WTC11 (cell line): ENCODE measurements at regions not wholly inside any gene's neighbourhood (a gene's known extent, or its start where the extent isn't known, plus 50 kb on each side); places are given as distances from the start of the nearest gene placed in this dataset.

Experiments used
- ATAC-seq: fragments of 200-7000 bp; cut with Tn5 transposase; 2 replicates; pipeline ENCODE4 v1.10.0; 2021; ENCODE audit warnings: mild to moderate bottlenecking, moderate library complexity
- CTCF ChIA-PET: fragments of 300-600 bp; sonication (Branson Sonifier 250); formaldehyde crosslinking; loops from one replicate; lab custom pipeline; 2021; ENCODE audit warnings: antibody characterized with exemption; lab: Charles Lee
- POLR2A ChIA-PET: fragments of 350-600 bp; sonication (Branson Sonifier 250); formaldehyde crosslinking; loops from one replicate; lab custom pipeline; 2021; ENCODE audit warnings: antibody characterized with exemption; lab: Charles Lee
- DNase-seq: peaks from one replicate; pipeline ENCODE4 v3.0.0; 2021; ENCODE audit warnings: low spot score
- H3K27ac Mint-ChIP-seq: 2 replicates; pipeline ENCODE4 v1.8.0; 2021; ENCODE audit warnings: mixed read lengths
- H3K27me3 Mint-ChIP-seq: 2 replicates; pipeline ENCODE4 v1.8.0; 2021; ENCODE audit warnings: low read depth, mild to moderate bottlenecking, moderate library complexity, mixed read lengths
- H3K36me3 Mint-ChIP-seq: 2 replicates; pipeline ENCODE4 v1.8.0; 2021; ENCODE audit warnings: mixed read lengths
- H3K4me1 Mint-ChIP-seq: 2 replicates; pipeline ENCODE4 v1.8.0; 2022; ENCODE audit warnings: mixed read lengths
- H3K4me3 Mint-ChIP-seq: 2 replicates; pipeline ENCODE4 v1.8.0; 2021; ENCODE audit warnings: mild to moderate bottlenecking, moderate library complexity, mixed read lengths
- H3K9me3 Mint-ChIP-seq: 2 replicates; pipeline ENCODE4 v1.8.0; 2021; ENCODE audit warnings: mixed read lengths
- AFF4 ChIP-seq: sonication (generic); formaldehyde crosslinking; IDR thresholded peaks from 2 replicates; pipeline ENCODE4 v1.8.1; 2023; ENCODE audit warnings: mild to moderate bottlenecking, missing genetic modification reagents, borderline replicate concordance
- ARID4B ChIP-seq: sonication (generic); formaldehyde crosslinking; IDR thresholded peaks from 2 replicates; pipeline ENCODE4 v1.8.0; 2023; ENCODE audit warnings: missing genetic modification reagents, mild to moderate bottlenecking, borderline replicate concordance
- ATF2 ChIP-seq: sonication (generic); formaldehyde crosslinking; IDR thresholded peaks from 2 replicates; pipeline ENCODE4 v1.8.1; 2022; ENCODE audit warnings: low read depth, missing genetic modification reagents, borderline replicate concordance
- ATF6 ChIP-seq: sonication (generic); formaldehyde crosslinking; IDR thresholded peaks from 2 replicates; pipeline ENCODE4 v1.8.1; 2023; ENCODE audit warnings: mild to moderate bottlenecking, missing genetic modification reagents
- ELF4 ChIP-seq: sonication (generic); formaldehyde crosslinking; IDR thresholded peaks from 2 replicates; pipeline ENCODE4 v1.8.1; 2022; ENCODE audit warnings: low read depth, mild to moderate bottlenecking, moderate library complexity, missing genetic modification reagents
- ESRRA ChIP-seq: sonication (generic); formaldehyde crosslinking; IDR thresholded peaks from 2 replicates; pipeline ENCODE4 v1.8.1; 2022; ENCODE audit warnings: mild to moderate bottlenecking, missing genetic modification reagents, borderline replicate concordance
- JUN ChIP-seq: sonication (generic); formaldehyde crosslinking; IDR thresholded peaks from 2 replicates; pipeline ENCODE4 v1.8.0; 2023; ENCODE audit warnings: mild to moderate bottlenecking, missing genetic modification reagents
- MYBL2 ChIP-seq: sonication (generic); formaldehyde crosslinking; IDR thresholded peaks from 2 replicates; pipeline ENCODE4 v1.8.1; 2023; ENCODE audit warnings: mild to moderate bottlenecking, moderate library complexity, missing genetic modification reagents
- NR2C2 ChIP-seq: sonication (generic); formaldehyde crosslinking; IDR thresholded peaks from 2 replicates; pipeline ENCODE4 v1.8.0; 2022; ENCODE audit warnings: mild to moderate bottlenecking, missing genetic modification reagents
- OVOL2 ChIP-seq: fragments of 250-450 bp; sonication (Bioruptor Pico); IDR thresholded peaks from 2 replicates; pipeline ENCODE4 v1.9.0; 2021; ENCODE audit warnings: mild to moderate bottlenecking, borderline replicate concordance
- PRRX2 ChIP-seq: fragments of 250-450 bp; sonication (Bioruptor Pico); IDR thresholded peaks from 2 replicates; pipeline ENCODE4 v1.8.0; 2021; ENCODE audit warnings: mild to moderate bottlenecking
- TEAD4 ChIP-seq: sonication (generic); formaldehyde crosslinking; IDR thresholded peaks from 2 replicates; pipeline ENCODE4 v1.8.0; 2022; ENCODE audit warnings: mild to moderate bottlenecking, missing genetic modification reagents
- ZBTB21 ChIP-seq: sonication (generic); formaldehyde crosslinking; IDR thresholded peaks from 2 replicates; pipeline ENCODE4 v1.8.1; 2023; ENCODE audit warnings: mild to moderate bottlenecking, missing genetic modification reagents, borderline replicate concordance
- ZBTB43 ChIP-seq: sonication (generic); formaldehyde crosslinking; IDR thresholded peaks from 2 replicates; pipeline ENCODE4 v1.8.1; 2023; ENCODE audit warnings: mild to moderate bottlenecking, missing genetic modification reagents
- ZNF281 ChIP-seq: sonication (generic); formaldehyde crosslinking; IDR thresholded peaks from 2 replicates; pipeline ENCODE4 v1.8.0; 2023; ENCODE audit warnings: mild to moderate bottlenecking, missing genetic modification reagents

- Mint-ChIP-seq H3K4me3 (no peak overlapping the region), H3K9me3 (no peaks in the 10 kb centered on the region), H3K4me1 (peaks cover 16% of the 10 kb centered on the region), H3K36me3 (no peaks in the 10 kb centered on the region), H3K27ac (no peak overlapping the region), H3K27me3 (no peaks in the 10 kb centered on the region)
- no peak for TF ChIP-seq ZNF281 (CRISPR knock-in tag)
- TF ChIP-seq ATF2: no peak
- no peak for TF ChIP-seq TEAD4 (CRISPR knock-in tag)
- no peak for TF ChIP-seq NR2C2
- TF ChIP-seq PRRX2 (CRISPR knock-in tag): no peak
- POLR2A ChIA-PET: interaction anchor here (1.7 kb wide), 1 partner anchor 9 kb away, joined by 3 read pairs; no protein-coding TSS in a partner anchor
- DNase-seq (no peak), ATAC-seq (no peak)
- CTCF ChIA-PET: no interaction called here
Observed at GRCh38 chr6:16846399-16846778, 85.1 kb upstream of the ATXN1 start.

GRCh38 chr6:16844183-16844582, 82.9 kb upstream of the ATXN1 start:
- POLR2A ChIA-PET: interaction anchor here (0.6 kb wide), 1 partner anchor 71 kb away, joined by 3 read pairs; no protein-coding TSS in a partner anchor
- Mint-ChIP-seq H3K27ac (no peak overlapping the region), H3K9me3 (no peaks in the 10 kb centered on the region), H3K4me3 (no peak overlapping the region), H3K36me3 (no peaks in the 10 kb centered on the region), H3K4me1 (peaks cover 8% of the 10 kb centered on the region), H3K27me3 (no peaks in the 10 kb centered on the region)
- CTCF ChIA-PET: no interaction called here
- DNase-seq (no peak), ATAC-seq (no peak)
- TF ChIP-seq ARID4B (CRISPR knock-in tag) (no peak), ELF4 (CRISPR knock-in tag) (no peak), ATF6 (CRISPR knock-in tag) (no peak), AFF4 (CRISPR knock-in tag) (no peak), ZBTB43 (CRISPR knock-in tag) (no peak), JUN (CRISPR knock-in tag) (no peak), ZNF281 (CRISPR knock-in tag) (no peak), MYBL2 (CRISPR knock-in tag) (no peak), ZBTB21 (no peak), ESRRA (no peak), OVOL2 (CRISPR knock-in tag) (no peak)
